HEK293 (cell line): ENCODE measurements at regions not wholly inside any gene's neighbourhood (a gene's known extent, or its start where the extent isn't known, plus 50 kb on each side); places are given as distances from the start of the nearest gene placed in this dataset.

ENCODE experiments used
- CTCF ChIA-PET: fragments of 350-600 bp; formaldehyde crosslinking; extraction: SDS; loops from one replicate; lab custom pipeline; 2021; ENCODE audit warnings: antibody characterized with exemption; lab: Yijun Ruan, JAX
- POLR2A ChIA-PET: fragments of 300-600 bp; formaldehyde crosslinking; extraction: SDS; loops from one replicate; lab custom pipeline; 2020; ENCODE audit warnings: antibody characterized with exemption, inconsistent platforms; lab: Yijun Ruan, JAX
- H3K27ac ChIP-seq: fragments of 200-500 bp; sonication (Bioruptor generic); 2 replicates; pipeline ENCODE4 v1.5.1; 2014; ENCODE audit warnings: low read depth, low read length, control low read depth, inconsistent platforms; ENCODE audit errors: extremely low read depth
- H3K36me3 ChIP-seq, 2 experiments: fragments of 200-500 bp in 1 of 2; sonication (Bioruptor generic) in 1 of 2; 1 replicate in 1 of 2; 2 replicates in 1 of 2; pipeline ENCODE4 v1.5.1; 2014 to 2017; ENCODE audit warnings: inconsistent platforms in 2 of 2, low read length in 2 of 2; ENCODE audit not compliant: control insufficient read depth in 2 of 2, insufficient read depth in 1 of 2
- H3K4me1 ChIP-seq: fragments of 200-500 bp; sonication (Bioruptor generic); 2 replicates; pipeline ENCODE4 v1.5.1; 2014; ENCODE audit warnings: mild to moderate bottlenecking, low read length, inconsistent platforms; ENCODE audit not compliant: control insufficient read depth, insufficient read depth
- H3K4me3 ChIP-seq: 2 replicates; pipeline ENCODE4 v1.5.1; 2011; ENCODE audit warnings: low read depth, mild to moderate bottlenecking, control low read depth, low read length, moderate library complexity
- H3K9me3 ChIP-seq: fragments of 200-500 bp; sonication (Bioruptor generic); 2 replicates; pipeline ENCODE4 v1.5.1; 2014; ENCODE audit warnings: low read depth, low read length, inconsistent platforms; ENCODE audit not compliant: control insufficient read depth, insufficient read depth
- ELK4 ChIP-seq: IDR thresholded peaks from 2 replicates; pipeline ENCODE4 v1.6.1; 2011; ENCODE audit warnings: mild to moderate bottlenecking, low read depth, low read length, borderline replicate concordance
- FEZF1 ChIP-seq: fragments of 450-650 bp; formaldehyde crosslinking; IDR thresholded peaks from 2 replicates; pipeline ENCODE4 v1.5.1; 2016; ENCODE audit warnings: missing biosample characterization, missing genetic modification characterization
- GLI2 ChIP-seq: fragments of 450-650 bp; formaldehyde crosslinking; IDR thresholded peaks from 2 replicates; pipeline ENCODE4; 2017; ENCODE audit warnings: missing biosample characterization, missing genetic modification characterization, low read depth, borderline replicate concordance
- SETDB1 ChIP-seq: IDR thresholded peaks from one replicate; pipeline ENCODE4 v1.6.1; 2017; ENCODE audit warnings: mild to moderate bottlenecking, low read length, moderate library complexity, mixed read lengths; ENCODE audit not compliant: insufficient read length
- TSHZ1 ChIP-seq: fragments of 450-650 bp; formaldehyde crosslinking; IDR thresholded peaks from 2 replicates; pipeline ENCODE4 v1.5.1; 2016; ENCODE audit warnings: missing biosample characterization, missing genetic modification characterization, borderline replicate concordance
- ZFHX2 ChIP-seq: fragments of 450-650 bp; formaldehyde crosslinking; conservative IDR thresholded peaks from 2 replicates; pipeline ENCODE4 v1.5.1; 2016; ENCODE audit warnings: missing biosample characterization, missing genetic modification characterization
- ZFP3 ChIP-seq: fragments of 450-650 bp; formaldehyde crosslinking; IDR thresholded peaks from 2 replicates; pipeline ENCODE4 v1.5.1; 2016; ENCODE audit warnings: low read depth, missing biosample characterization, missing genetic modification characterization
- ZNF114 ChIP-seq: fragments of 450-650 bp; formaldehyde crosslinking; IDR thresholded peaks from 2 replicates; pipeline ENCODE4 v1.5.0; 2017; ENCODE audit warnings: missing biosample characterization, missing genetic modification characterization
- ZNF155 ChIP-seq: fragments of 450-650 bp; formaldehyde crosslinking; IDR thresholded peaks from 2 replicates; pipeline ENCODE4 v1.5.1; 2016; ENCODE audit warnings: missing biosample characterization, missing genetic modification characterization
- ZNF335 ChIP-seq: fragments of 450-650 bp; formaldehyde crosslinking; conservative IDR thresholded peaks from 2 replicates; pipeline ENCODE4 v1.5.1; 2016; ENCODE audit warnings: missing biosample characterization, missing genetic modification characterization
- ZNF394 ChIP-seq: fragments of 450-650 bp; formaldehyde crosslinking; IDR thresholded peaks from 2 replicates; pipeline ENCODE4 v1.5.1; 2016; ENCODE audit warnings: missing biosample characterization, missing genetic modification characterization, mild to moderate bottlenecking, moderate library complexity, borderline replicate concordance
- ZNF624 ChIP-seq: fragments of 450-650 bp; formaldehyde crosslinking; IDR thresholded peaks from 2 replicates; pipeline ENCODE4 v1.5.1; 2017; ENCODE audit warnings: missing biosample characterization, missing genetic modification characterization
- ZNF629 ChIP-seq: fragments of 450-650 bp; formaldehyde crosslinking; IDR thresholded peaks from 2 replicates; pipeline ENCODE4 v1.5.1; 2017; ENCODE audit warnings: missing biosample characterization, missing genetic modification characterization
- ZNF785 ChIP-seq: fragments of 450-650 bp; formaldehyde crosslinking; IDR thresholded peaks from 2 replicates; pipeline ENCODE4 v1.5.1; 2016; ENCODE audit warnings: missing biosample characterization, missing genetic modification characterization
- TF ChIP-seq, protein P1 (sequence below): fragments of 450-650 bp; formaldehyde crosslinking; IDR thresholded peaks from 2 replicates; pipeline ENCODE4 v1.5.1; 2016; ENCODE audit warnings: missing biosample characterization, missing genetic modification characterization
- TF ChIP-seq, protein P2 (sequence below): fragments of 450-650 bp; formaldehyde crosslinking; conservative IDR thresholded peaks from 2 replicates; pipeline ENCODE4 v1.5.1; 2016; ENCODE audit warnings: low read depth, missing biosample characterization, missing genetic modification characterization

DNA sequence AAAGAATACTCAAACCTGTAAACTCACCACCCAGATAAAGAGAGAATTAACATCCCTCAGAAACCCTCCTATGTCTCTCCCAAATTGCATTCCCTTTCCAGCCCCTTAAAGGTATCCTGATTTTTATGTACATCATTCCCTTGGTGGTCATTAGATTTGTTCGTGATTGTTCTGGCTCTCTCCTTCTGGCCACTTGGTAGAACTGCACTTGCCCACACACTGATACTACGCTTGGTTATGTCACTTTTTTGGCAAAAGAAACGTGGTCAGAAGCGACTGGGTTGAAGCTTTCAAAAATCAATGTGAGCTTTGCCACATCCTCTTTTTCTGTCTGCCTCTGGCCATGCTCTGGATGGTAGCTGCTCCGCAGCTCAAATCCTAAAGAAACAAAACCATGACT, 76.3 kb downstream of the KRTAP19-8 start (continued):
- TF ChIP-seq TSHZ1 (tag by site-specific recombination) = no peak

DNA sequence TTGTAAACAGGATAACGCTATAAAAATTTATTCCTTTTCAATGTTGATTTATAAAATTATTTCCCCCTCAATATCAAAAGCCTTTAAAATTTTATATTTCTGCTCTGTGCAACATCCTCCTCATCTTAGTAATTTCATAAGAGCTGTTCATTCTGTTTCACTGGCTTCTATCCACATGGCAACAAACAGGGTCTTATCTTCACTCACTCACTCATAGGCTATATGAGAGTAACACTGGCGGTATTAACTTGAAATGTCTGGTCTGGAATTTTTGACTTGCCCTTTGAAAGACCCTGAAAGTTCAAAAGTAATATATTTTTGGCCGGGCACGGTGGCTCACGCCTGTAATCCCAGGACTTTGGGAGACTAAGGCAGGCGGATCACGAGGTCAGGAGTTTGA, 77.4 kb upstream of the KRTAP11-1 start:
- ChIA-PET CTCF (no interaction called here), POLR2A (no interaction called here)
- no peaks in the 10 kb centered on the region for H3K9me3 ChIP-seq
- no peak overlapping the region for H3K27ac ChIP-seq
- no peaks in the 10 kb centered on the region for H3K36me3 ChIP-seq
- H3K4me1 ChIP-seq = no peaks in the 10 kb centered on the region
- H3K4me3 ChIP-seq = no peak overlapping the region
- TF ChIP-seq ZNF335 (tag by site-specific recombination) = no peak
- TF ChIP-seq ZNF629 (tag by site-specific recombination) = no peak

DNA sequence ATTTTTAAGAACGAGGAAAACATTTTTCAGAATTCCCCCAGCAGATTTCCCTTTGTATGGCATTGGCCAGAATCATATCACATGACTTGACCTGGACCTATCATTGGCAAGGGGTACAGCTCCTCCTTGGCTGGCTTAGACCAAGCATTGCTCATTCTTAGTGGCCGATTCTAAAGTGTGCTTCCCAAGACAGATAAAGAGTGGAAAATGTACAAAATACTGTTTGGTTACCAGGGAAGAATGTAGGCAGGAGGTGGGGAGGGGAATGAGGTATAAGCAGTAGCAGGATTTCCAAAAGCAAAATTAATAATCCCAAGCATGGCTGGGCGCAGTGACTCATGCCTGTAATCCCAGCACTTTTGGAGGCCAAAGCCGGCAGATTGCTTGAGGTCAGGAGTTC, 75.6 kb upstream of the KRTAP11-1 start:
- TF ChIP-seq ZNF114 (tag by site-specific recombination) (no peak), ZNF155 (no peak), ZFHX2 (tag by site-specific recombination) (no peak), FEZF1 (tag by site-specific recombination) (no peak), ZNF785 (tag by site-specific recombination) (no peak), ZNF624 (no peak), ZNF394 (tag by site-specific recombination) (no peak), GLI2 (tag by site-specific recombination) (no peak), ELK4 (no peak), ZFP3 (tag by site-specific recombination) (no peak), SETDB1 (no peak)
- TF ChIP-seq, protein P1, sequence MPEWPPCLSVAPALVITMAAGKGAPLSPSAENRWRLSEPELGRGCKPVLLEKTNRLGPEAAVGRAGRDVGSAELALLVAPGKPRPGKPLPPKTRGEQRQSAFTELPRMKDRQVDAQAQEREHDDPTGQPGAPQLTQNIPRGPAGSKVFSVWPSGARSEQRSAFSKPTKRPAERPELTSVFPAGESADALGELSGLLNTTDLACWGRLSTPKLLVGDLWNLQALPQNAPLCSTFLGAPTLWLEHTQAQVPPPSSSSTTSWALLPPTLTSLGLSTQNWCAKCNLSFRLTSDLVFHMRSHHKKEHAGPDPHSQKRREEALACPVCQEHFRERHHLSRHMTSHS (tag by site-specific recombination) = no peak
- TF ChIP-seq, protein P2, sequence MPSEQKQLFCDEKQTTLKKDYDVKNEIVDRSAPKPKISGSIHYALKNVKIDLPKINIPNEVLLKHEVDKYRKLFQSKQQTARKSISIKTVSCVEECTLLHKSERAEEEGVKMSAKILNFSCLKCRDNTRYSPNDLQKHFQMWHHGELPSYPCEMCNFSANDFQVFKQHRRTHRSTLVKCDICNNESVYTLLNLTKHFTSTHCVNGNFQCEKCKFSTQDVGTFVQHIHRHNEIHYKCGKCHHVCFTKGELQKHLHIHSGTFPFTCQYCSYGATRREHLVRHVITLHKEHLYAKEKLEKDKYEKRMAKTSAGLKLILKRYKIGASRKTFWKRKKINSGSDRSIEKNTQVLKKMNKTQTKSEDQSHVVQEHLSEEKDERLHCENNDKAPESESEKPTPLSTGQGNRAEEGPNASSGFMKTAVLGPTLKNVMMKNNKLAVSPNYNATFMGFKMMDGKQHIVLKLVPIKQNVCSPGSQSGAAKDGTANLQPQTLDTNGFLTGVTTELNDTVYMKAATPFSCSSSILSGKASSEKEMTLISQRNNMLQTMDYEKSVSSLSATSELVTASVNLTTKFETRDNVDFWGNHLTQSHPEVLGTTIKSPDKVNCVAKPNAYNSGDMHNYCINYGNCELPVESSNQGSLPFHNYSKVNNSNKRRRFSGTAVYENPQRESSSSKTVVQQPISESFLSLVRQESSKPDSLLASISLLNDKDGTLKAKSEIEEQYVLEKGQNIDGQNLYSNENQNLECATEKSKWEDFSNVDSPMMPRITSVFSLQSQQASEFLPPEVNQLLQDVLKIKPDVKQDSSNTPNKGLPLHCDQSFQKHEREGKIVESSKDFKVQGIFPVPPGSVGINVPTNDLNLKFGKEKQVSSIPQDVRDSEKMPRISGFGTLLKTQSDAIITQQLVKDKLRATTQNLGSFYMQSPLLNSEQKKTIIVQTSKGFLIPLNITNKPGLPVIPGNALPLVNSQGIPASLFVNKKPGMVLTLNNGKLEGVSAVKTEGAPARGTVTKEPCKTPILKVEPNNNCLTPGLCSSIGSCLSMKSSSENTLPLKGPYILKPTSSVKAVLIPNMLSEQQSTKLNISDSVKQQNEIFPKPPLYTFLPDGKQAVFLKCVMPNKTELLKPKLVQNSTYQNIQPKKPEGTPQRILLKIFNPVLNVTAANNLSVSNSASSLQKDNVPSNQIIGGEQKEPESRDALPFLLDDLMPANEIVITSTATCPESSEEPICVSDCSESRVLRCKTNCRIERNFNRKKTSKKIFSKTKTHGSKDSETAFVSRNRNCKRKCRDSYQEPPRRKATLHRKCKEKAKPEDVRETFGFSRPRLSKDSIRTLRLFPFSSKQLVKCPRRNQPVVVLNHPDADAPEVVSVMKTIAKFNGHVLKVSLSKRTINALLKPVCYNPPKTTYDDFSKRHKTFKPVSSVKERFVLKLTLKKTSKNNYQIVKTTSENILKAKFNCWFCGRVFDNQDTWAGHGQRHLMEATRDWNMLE = no peak
- Histone ChIP-seq H3K27ac (no peak overlapping the region), H3K9me3 (no peaks in the 10 kb centered on the region), H3K36me3 (no peaks in the 10 kb centered on the region), H3K4me3 (no peak overlapping the region), H3K4me1 (no peaks in the 10 kb centered on the region)
- POLR2A ChIA-PET = interaction anchor here (0.6 kb wide), 1 partner anchor 1884 kb away, joined by 5 read pairs; the partner anchor contains the start of gene CCT8
- CTCF ChIA-PET = interaction anchor here (0.6 to 1.0 kb wide), 2 partner anchors 130 to 431 kb away, joined by 5 to 8 read pairs; no protein-coding TSS in a partner anchor
